CD4-positive, alpha-beta T cell treated with Interleukin-4 for 4 hours (primary cell): ENCODE measurements at regions not wholly inside any gene's neighbourhood (a gene's known extent, or its start where the extent isn't known, plus 50 kb on each side); places are given as distances from the start of the nearest gene placed in this dataset.
"Not testable (repeated sequence)": the region's sequence is repeated elsewhere in the genome, so short reads cannot be mapped to it uniquely, and the experiment has no call there.

ENCODE experiments used
- DNase-seq: peaks from one replicate; pipeline ENCODE4 v3.0.0-alpha.2; 2020

- DNase-seq = no peak
Observed at GRCh38 chr11:11220786-11221185, 132.3 kb downstream of the CSNK2A3 start.

DNA sequence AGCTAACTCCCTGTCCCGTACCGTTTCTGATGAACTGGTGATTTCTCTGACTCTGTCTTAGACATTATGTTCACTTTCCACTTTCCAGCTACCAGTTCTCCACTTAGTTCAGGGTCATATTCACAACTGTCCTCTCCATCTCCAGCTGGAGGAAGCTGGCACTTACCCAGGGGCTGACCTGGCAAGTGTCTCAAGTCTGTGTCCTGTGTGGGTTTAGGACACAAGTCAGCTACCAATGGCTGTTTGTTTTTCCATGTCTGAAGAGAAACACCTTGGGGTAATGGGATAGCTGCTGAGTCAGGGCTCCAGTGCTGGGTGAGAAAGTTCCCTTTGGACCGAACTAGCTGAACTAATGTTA, 134.4 kb downstream of the CSNK2A3 start:
- DNase-seq = no peak

DNA sequence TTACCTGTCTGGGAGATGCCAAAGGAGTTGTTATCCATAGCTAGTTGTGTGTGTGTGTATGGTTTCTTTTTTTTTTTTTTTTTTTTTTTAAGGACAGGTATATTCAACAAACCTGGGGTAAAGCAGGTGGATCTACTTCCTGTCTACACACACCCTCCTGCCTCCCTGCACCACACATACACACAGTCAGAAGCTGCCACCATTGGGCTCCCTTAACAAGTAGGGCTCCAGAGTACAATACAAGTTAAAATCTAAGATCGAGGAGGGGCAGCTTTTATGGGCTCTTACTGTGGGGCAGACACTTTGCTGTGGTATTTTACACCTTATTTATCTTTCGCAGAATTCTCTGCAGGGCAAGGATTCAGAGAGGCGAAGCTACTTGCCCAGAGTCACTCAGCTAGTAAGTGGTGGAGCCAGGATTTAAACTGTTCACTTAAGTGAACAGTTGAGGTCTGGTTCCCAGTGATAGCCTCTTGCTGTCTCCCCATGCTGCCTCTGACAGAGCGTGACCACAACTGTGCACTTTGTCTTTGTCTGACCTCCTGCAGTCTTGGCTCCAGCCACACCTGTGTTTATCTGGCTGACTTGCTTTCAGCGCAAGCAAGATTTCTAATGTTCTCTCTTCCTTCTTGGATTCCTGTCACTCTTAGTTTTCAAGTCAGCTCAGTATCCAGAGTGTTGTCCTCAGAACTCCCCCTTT, 135.0 kb downstream of the CSNK2A3 start:
- no peak for DNase-seq

DNA sequence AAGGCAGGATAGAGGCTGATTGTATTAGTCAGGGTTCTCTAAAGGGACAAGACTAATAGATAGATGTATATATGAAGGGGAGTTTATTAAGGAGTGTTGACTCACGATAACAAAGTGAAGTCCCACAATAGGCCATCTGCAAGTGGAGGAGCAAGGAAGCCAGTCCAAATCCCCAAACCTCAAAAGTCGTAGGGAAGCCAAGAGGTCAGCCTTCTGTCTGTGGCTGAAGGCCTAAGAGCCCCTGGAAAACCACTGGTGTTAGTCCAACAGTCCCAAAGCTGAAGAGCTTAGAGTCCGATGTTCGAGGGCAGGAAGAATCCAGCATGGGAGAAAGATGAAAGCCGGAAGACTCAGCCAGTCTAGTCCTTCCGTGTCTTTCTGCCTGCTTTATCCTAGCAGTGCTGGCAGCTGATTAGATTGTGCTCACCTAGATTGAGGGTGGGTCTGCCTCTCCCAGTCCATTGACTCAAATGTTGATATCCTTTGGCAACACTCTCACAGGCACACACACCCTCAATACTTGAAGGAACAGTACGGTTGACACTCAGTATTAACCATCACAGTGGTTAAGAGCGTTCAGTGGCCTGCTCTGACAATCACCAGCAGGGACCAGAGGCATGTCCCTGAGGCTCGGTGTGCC, 135.6 kb downstream of the CSNK2A3 start:
- no peak for DNase-seq

- DNase-seq = no peak
Observed at GRCh38 chr11:11215944-11216343, 137.1 kb downstream of the CSNK2A3 start.

DNA sequence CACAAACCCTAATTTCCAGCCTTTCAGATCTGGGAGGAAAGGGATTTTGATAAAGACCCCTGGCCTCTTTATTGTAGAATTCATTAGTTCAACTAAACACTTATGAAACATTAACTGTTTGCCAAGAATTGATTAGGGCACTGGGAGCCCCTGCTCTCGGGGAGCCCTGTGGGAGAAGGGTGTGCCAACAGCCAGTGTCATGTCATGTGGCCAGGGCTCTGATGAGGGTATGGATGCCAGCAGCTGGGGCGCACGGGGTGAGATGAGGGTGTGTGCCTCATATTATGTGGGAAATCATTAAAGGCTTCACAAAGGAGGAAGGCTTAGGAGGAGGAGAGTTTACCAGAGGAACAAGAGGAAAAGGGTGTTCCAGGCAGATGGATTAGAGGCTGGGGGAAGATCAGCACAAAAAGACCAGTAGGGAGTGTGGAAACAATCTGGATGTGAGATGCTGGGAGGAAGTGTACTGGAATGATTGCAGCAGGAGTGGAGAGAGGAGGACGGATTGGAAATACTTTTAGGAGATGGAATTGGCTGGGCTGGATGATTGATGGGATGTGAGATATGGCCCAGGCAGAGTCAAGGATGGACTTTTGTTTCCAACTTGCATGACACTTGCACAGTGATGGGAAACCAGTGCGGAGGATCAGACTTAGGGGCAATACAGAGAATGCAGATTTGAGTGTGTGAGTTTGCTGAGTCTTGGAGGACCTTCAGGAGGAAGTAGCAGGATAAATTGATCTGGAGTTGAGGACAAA, 137.8 kb downstream of the CSNK2A3 start:
- no peak for DNase-seq

GRCh38 chr11:11213117-11213516, 139.9 kb downstream of the CSNK2A3 start:
- no peak for DNase-seq

DNA sequence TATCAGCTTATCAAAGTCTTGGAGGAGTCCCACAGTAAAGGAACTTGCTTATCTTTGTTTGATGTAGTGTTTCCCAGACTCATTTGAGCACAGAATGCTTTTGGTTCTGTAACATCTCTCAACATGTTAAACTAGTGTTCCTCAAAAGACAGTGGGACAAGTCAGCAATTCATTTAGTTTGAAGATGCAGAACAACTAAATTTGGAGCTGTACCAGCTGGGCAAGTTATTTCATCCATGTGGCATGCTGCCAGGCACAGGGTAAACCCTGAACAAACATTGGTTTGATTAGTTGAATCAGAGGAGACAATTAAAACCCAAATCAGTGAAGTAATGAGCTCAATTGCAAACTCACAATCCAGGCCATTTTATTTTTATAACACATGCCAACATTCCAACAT, 141.2 kb downstream of the CSNK2A3 start:
- DNase-seq = no peak

- DNase-seq = no peak
Observed at GRCh38 chr11:11211186-11211585, 141.9 kb downstream of the CSNK2A3 start.

GRCh38 chr11:11210446-11210845, 142.6 kb downstream of the CSNK2A3 start:
- no peak for DNase-seq

GRCh38 chr11:11209967-11210366, 143.1 kb downstream of the CSNK2A3 start:
- no peak for DNase-seq

- no peak for DNase-seq
Observed at GRCh38 chr11:11208994-11209393, 144.1 kb downstream of the CSNK2A3 start.

GRCh38 chr11:11207428-11207827, 145.6 kb downstream of the CSNK2A3 start:
- DNase-seq = no peak

DNA sequence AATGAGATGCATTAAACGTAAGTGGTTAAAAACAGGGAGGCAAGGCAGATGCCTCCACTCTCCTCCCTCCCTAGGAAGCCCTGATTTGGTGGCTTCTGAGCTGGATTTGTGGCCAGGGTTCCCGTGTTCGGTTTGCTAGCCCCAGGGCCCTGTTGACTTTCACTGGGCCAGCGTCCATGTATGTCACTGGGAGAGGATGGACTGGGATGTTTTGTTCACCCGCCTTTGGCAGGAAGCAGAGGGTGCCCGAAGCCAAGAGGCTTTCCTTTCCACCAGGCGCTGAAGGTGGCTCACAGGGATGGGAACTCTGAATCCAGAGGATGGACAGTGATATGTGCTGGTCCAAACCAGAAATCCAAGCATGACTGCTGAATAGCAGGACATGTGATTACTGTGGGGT, 146.6 kb downstream of the CSNK2A3 start:
- no peak for DNase-seq

DNA sequence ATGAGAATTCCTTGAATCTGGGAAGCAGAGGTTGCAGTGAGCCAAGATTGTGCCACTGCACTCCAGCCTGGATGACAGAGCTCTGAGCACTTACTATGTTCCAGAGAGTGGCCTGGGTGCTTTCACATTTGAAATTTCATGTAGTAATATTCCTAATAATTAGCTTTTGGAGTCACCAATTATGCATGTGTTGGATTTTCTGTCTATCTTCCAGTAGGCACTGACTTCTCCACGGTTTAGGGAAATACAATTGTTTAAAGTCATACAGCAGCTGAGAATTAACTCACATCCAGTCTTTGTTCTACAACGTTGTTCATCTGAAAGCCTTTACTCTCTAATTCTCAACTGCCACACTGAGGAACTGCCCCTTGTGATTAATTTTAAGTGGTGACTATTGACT, 150.2 kb downstream of the CSNK2A3 start:
- no peak for DNase-seq

GRCh38 chr11:11201302-11201701, 151.7 kb downstream of the CSNK2A3 start:
- DNase-seq = not testable (repeated sequence)

DNA sequence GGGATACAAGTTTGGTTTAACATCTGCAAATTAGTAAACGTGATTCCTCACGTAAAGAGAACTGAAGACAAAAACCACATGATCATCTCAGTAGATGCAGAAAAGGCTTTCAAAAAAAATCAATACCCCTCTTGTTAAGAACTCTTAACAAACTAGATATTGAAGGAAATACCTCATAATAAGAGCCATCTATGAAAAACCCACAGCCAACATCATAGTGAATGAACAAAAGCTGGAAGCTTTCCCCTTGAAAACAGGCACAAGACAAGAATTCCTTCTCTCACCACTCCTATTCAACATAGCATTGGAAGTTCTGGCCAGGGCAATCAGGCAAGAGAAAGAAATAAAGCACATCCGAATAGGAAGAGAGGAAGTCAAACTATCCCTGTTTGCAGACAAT, 160.5 kb downstream of the CSNK2A3 start:
- no peak for DNase-seq

- no peak for DNase-seq
Observed at GRCh38 chr11:11189506-11189905, 163.5 kb downstream of the CSNK2A3 start.

DNA sequence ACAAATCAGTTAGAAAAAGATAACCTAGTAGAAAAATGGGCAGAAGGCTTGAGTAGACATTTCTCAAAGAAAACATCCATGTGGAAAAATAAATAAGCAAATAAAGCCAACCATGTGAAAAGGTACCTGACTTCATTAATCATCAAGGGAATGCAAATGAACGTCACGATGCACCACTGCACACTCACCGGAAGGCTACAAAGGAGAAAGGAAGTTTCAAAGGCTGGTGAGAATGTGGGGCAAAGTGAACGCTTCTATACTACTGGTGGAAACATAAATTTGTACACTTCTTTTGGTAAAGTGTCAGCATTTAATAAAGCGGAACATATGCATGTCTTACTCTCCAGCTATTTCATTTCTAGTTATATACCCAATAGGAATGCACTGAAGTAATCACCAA, 166.8 kb downstream of the CSNK2A3 start:
- no peak for DNase-seq

- no peak for DNase-seq
Observed at GRCh38 chr11:11182261-11182660, 170.8 kb downstream of the CSNK2A3 start.

DNA sequence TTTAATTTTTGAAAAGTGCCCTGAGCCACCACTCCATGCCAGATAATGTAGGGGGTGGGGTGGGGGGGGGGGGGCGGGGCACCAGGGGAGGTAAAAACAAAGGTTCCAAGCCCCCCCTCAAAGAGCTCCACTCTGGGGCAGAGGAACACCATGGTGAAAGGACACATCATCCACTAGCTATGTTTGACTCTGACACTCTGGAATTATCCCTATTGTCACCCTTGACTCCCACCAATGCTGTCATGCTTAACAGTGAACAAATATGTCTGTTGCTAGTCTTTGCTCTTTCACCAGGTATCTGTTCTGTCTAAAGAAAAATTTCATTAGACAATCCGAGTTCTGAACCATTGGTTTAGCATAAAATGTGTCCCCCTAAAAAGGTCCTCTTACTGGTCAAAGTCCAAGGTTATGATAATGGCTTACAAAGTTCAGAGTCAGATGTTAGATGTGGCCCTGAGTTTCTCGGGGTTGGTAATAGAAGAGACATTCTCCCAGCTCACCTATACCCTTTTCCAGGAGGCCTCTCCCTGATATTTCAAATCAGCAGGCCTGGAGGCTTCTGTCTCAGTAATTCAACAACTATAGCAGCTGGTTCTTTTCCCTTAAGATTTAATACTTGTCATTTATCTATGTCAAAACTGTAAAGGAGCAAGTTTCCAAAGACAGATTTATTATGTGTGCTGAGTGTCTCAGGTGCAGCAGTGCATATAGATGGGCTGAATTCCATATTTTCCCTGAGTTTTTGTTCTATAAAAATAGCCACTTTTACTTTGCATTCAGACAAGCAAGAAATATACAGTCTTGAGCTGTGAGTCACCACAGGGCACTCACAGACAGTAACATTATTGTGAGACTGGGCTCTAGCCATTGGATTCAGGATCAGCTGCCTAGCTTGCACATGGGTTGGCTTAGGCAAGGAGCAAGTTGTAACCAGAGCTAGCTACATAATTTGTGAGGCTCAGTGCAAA, 174.1 kb downstream of the CSNK2A3 start:
- DNase-seq = no peak

DNA sequence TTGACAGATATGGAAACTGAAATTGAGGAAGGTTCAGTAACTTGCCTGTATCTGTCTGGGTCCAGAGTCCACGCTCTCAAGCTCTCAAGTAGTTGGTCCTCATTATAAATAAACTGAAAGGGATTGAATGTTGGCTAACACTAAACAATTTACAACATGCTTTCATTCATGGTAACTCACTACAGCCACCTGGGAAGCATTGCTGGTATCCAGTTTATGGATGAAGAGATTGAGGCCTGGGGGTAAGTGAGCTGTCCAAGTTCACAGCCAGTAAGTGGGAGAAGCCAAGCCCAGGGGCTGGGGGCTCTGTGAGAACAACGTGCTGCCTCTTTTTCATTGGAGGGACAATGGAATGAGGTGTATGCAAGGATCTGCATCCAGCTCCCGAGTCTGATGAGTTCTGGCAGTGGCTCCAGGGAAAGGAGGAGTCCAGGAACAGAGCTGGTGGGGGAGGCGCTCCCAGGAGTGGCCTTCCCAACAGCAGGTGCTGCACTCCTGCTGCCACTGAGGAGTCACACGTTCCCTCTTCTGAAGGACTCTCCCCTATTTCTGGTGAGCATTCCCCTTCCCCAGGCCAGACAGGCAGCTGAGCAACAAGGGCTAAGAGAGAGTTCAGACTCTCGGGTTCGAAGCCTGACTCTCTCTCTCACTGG, 175.8 kb downstream of the CSNK2A3 start:
- DNase-seq = no peak
